HG02981 (cell line): ENCODE measurements at regions not wholly inside any gene's neighbourhood (a gene's known extent, or its start where the extent isn't known, plus 50 kb on each side); places are given as distances from the start of the nearest gene placed in this dataset.
"Not testable (repeated sequence)": the region's sequence is repeated elsewhere in the genome, so short reads cannot be mapped to it uniquely, and the experiment has no call there.

Experiments
- ATAC-seq: cut with Tn5 transposase; IDR thresholded peaks from one replicate; pipeline ENCODE4 v1.9.1; 2021; ENCODE audit warnings: mild to moderate bottlenecking, moderate library complexity; ENCODE audit not compliant: unreplicated experiment

GRCh38 chr4:180280726-180281297, 1962.4 kb upstream of the TENM3 start:
- peak; percentile 17 for ATAC-seq

GRCh38 chr4:180281724-180282123, 1961.5 kb upstream of the TENM3 start:
- no peak for ATAC-seq

- ATAC-seq, result no peak
Observed at GRCh38 chr4:180284267-180284666, 1958.9 kb upstream of the TENM3 start.

DNA sequence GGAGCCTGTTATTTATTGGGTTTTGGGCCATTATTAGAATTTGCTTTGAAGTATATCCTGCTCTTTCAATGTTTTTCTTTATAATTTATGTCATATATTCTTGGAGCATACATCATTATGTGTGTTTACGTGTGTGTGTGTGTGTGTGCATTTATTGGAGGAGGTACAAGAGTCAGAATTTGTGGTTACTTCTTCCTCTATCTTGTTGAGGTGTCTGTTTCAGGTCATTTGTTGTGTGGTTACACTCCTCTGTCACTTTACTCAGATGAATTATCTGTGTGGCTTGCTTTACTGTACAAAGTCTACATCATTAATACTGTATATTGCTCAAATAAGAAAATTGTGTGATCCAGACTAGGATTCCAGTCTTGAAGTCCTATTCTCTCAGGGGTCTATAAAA, 1957.4 kb upstream of the TENM3 start:
- ATAC-seq, result peak; percentile 71

DNA sequence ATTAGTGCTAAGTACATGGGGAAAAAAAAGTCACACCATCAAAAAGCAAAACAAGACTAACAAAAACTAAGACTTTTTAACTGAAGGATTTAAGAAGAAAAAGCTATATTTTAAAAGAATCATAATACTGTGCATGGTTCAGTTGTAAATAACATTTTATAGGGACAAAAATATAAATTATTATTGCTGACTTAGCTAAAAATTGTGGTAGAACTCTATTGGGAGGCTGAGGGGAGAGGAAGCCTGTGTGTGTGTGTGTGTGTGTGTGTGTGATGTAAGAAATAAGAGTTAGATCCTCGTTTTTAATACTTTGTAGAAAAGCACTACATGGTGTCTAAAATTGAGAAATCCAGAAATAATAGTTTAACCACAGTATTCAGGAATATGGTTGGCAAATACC, 1950.9 kb upstream of the TENM3 start:
- no peak for ATAC-seq

- no peak for ATAC-seq
Observed at GRCh38 chr4:180296036-180296599, 1947.1 kb upstream of the TENM3 start.

DNA sequence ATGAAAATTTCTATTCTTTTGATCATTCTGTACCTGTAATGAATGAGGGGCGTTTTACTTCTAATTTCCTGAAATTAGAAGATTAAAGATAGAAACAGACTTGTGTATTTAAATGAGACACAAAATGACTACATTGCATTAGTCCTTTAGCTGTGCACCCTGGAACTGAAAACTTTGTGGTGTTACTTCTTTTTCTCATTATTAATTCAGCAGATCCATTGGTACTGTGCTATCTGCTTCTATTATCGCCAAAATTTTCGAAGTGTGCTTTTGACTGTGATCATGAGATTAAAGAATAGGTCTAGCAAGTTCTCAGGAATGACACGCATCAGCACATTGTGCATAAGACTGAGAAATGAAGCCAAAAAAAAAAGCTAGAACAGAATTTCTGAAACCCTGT, 1938.9 kb upstream of the TENM3 start:
- no peak for ATAC-seq

DNA sequence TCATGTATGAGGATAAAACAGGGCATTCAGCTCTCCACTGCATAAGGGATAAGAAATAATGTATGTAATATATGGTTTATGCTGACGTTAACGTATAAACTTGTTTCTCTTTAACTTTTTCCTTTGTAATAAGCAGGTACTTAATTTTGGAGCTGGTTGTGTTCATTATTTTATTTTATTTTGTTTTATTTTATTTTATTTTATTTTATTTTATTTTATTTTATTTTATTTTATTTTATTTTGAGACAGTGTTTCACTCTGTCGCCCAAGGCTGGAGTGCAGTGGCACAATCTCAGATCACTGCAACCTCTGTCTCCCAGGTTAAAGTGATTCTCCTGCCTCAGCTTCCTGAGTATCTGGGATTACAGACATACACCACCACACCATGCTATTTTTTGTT, 1932.6 kb upstream of the TENM3 start:
- no peak for ATAC-seq

DNA sequence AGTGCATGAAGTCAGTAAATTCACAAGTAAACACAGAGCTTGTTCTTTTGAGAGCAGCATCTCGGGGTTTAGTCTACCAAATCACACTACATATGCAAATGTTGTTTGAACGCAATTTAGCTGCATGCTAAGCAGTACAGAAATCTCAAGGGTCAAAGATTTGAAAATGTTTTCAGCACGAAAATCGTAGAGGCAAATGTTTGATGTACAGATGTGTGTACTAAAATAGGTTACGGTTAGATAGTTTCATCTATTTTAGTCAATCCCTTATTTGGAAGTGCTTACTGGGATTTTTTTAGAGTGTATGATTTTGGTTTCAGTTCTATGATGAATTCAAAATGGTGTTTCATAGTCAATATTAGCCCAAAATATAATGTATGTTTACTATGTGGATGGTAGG, 1928.2 kb upstream of the TENM3 start:
- peak; percentile 50 for ATAC-seq

DNA sequence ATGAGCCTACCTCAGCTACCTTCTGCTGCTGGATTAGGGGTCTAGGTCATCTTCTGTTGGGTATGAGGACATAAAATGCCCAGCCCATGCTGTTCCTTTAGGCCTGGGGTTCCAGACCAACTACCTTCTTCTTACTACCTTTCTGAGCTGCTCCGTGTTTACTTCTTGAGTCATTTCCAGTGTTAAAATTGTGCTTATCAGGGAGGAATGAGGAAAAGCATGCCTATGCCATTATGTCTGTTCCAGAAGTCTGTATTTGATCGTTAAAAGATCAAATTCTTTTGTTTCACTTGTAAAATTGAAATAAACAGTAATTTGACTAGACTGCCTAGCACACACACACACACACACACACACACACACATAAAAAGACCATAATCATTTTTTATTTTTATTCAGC, 1912.7 kb upstream of the TENM3 start:
- no peak for ATAC-seq

- ATAC-seq, result no peak
Observed at GRCh38 chr4:180333162-180333561, 1910.0 kb upstream of the TENM3 start.

DNA sequence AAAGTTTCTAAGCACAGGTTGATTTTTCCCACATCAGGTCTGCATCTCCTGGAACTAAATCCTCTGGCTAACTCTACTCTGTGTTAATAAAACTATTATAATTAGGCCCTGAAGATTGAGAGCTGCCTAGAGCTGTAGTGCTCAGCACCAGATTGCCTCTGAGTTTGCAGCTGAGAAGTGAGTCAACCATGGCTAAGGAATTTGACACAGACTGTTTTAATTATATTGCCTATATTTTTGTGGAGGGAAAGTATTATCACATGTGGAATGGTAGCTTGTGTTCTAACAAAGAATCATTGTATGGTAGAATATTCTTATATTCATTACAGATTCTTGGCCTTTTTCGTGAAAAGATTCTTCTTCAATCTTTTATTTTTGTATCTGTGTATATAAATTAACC, 1907.6 kb upstream of the TENM3 start:
- no peak for ATAC-seq

DNA sequence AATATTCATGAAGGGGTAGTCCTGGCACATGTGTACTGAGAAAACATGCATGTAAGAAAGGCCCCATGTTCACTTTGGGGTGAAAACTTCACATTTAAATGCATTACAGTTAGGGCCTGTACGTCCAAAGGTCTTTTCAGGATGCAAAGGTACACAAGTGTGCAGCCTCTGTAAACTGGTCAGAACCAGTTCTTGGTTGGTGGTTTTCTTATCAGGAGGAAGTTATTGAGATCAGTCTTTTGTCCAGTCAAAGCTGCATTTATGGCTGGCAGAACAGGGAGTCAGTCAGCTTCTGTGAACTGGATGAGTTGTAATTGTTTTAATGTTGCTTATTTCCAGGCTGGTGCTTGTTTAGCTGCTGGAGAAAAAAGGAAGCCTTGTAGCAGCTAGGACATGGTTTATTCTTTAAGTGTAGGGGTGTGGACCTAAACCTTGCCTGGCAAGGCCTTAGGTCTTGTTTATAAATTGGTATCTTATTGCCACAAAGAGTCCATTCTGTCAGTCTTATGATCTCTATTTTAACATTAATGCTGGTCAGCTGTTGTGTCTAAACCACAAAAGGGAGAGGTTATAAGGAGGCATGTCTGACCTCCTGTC, 1906.6 kb upstream of the TENM3 start:
- no peak for ATAC-seq

DNA sequence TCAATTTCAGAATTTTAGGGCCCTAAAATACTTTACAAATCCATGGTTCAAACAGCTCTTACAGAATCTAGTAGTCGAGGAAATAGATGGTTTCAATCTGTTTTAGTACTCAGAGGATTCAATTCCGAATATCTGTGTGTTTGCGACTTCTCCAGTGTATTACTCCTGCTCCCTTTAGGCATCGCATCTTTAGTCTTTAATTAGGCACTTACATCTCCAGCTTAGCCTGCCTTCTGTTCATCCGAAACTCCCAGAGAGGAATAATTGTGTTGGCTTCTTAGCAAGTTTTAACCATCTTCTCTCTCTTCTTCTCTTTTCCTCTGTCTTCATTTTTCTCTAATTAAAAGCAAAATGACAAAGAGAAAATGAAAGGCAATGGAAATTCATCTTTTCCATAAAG, 1901.3 kb upstream of the TENM3 start:
- ATAC-seq, result no peak

DNA sequence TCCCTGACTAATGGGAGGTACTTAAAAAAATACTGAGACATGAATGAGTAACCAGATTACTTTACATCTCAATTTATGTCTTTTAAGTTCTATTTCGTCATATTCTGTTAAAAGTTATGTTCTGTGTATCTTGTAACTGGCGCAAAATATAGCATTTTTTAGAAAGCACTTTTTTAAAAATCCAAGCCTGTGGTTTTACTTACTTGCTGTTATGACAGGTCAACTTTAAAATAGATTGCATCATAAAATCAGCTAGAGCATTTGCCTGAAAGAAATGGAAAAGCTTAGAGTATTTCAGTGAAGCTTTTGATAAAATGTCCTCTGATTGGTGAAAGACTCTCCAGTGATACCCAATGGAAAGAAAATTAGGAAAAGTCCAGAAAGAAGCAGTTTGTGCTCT, 1892.3 kb upstream of the TENM3 start:
- no peak for ATAC-seq

DNA sequence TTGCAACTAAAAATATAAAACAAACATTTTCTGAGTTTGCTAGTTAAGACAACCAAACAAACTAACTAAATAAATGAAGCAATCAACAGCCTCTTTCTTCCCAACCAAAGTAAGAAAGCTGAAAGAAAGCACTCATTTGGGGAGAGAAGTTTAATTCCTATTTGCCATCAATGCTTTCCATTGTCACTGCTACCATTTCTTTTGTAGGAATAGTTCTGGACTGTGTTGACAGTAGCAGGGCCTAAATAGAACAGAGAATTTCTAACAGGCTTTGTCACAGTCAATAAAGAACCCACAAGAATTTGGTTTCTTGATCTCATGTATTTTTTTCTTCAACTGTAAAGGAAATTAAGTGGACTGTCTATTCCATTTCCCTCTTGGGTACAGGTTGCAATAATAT, 1886.4 kb upstream of the TENM3 start:
- ATAC-seq, result no peak

DNA sequence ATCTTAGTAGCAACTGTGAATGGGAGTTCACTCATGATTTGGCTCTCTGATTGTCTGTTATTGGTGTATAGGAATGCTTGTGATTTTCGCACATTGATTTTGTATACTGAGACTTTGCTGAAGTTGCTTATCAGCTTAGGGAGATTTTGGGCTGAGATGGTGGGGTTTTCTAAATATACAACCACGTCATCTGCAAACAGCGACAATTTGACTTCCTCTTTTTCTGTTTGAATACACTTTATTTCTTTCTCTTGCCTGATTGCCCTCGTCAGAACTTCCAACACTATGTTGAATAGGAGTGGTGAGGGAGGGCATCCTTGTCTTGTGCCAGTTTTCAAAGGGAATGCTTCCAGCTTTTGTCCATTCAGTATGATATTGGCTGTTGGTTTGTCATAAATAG, 1883.1 kb upstream of the TENM3 start:
- not testable (repeated sequence) for ATAC-seq

DNA sequence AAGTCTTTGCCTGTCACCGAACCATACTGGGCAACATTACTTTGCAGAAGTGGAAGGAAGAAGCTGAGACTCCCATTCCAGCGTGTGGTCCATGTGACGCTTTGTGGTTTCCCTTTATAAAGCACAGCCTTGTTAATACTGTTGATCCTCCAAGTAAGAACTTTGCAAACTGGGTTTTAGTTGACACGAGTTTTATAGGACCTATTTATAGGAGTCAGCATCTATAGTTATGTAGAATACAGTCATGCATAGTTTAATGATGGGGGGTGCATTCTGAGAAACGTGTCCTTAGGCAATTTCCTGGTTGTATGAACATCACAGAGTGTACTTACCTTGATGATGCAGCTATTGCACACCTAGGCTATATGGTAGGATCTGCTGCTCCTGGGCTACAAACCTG, 1879.4 kb upstream of the TENM3 start:
- ATAC-seq, result no peak

DNA sequence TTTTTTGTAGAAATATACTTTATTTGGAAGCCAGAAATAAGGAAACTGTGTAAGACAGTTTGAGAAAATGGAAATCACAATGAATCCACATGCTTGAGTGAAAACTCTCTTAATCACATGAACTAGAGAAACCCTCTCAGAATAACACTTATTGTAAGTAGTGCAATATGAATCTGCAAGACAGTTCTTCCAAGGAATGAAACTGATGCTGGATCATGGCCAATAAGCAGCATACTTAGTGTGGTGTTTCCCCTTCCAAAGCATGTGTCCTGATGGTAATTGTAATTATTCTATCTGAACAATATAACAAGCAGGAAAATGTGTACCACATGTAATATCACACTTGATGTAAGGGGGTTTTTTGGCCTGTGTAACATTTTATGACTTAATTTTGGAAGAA, 1870.5 kb upstream of the TENM3 start:
- ATAC-seq, result no peak

DNA sequence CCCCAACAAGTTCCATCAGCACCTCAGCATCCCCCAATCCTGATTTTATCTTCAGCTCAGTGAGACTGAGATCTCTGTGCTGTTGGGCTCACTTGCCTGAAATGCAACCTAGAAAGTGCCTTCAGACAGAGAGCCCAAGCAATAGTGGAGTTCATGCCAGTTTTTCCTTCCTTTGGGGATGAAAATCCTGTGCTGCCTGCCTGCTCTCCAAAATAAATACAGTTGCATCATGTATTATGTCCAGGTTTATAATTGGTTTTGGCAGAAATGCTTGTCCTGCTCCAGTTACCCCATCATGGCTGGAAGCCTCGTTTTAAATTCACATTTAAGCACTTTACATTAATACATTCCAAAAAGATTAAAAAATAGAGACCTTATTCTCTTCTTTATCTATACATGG, 1865.5 kb upstream of the TENM3 start:
- no peak for ATAC-seq

DNA sequence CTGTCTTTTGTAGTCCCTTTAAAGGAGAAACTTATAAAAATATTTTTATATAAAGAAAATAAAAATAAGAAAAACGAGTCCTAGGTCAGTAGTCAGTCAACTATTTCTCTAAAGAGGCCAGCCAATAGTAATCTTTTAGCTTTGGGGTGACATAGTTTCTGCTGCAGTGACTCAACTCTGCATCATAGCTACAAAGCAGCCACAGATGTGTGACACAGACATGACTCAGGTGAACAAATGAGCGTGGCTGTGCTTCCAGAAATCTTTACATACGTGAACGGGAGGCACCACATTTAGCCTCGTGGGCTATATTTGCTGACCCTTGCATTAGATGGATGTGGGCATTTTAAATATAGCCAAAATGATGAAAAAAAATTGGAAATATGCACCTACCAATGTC, 1862.5 kb upstream of the TENM3 start:
- no peak for ATAC-seq

DNA sequence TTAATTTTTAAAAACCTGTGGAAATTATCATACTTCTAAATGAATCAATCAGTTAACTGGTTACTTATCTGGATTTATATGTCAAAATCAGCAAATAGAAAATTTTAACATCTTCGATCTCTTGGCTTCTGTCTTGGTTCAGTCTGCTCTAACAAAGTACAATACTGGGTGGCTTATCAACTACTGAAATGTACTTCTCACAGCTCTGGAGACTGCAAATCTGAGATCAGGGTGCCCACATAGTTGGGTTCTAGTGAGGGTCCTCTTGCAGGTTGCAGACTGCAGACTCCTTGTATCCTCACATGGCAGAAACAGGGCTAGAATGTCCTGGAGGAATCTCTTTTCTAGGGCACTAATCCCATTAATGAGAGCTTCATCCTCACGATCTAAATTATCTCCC, 1851.6 kb upstream of the TENM3 start:
- ATAC-seq, result no peak

DNA sequence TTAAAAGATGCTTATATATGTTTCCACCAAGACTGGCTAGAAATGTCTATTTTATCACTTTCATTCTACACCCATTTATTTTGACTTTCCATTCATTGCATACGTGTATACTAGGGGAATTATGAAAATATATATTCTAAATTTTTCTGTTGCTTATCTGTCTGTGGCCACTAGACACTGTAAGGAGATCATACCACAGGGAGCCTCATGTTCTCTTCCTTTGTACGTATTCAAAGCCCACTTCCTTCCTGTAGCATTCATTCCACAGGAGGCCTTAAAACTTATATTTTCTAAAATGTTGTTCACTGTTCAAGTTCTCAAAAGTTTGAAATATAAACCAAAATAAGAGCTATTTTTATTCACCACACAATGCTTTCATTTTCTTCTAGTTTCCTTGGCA, 1848.9 kb upstream of the TENM3 start:
- peak; percentile 47 for ATAC-seq
